ENCODE measurements at regions not wholly inside any gene's neighbourhood (a gene's known extent, or its start where the extent isn't known, plus 50 kb on each side); places are given as distances from the start of the nearest gene placed in this dataset.
A peak's percentile ranks its signal among the peaks of the same experiment; 100 is the strongest.

GRCh38 chrX:51798701-51799100 is 55.5 kb downstream of the GSPT2 start:
- no peak for DNase-seq (ENCODE audit: low read depth)

GRCh38 chrX:51802917-51803688 is 59.9 kb downstream of the GSPT2 start:
- DNase-seq (ENCODE audit: low read depth), result peak; percentile 59

- peak; percentile 3 for DNase-seq (ENCODE audit: low read depth)
Observed at GRCh38 chrX:51803833-51804232, 60.6 kb downstream of the GSPT2 start.

- DNase-seq (ENCODE audit: low read depth), result no peak
Observed at GRCh38 chrX:51804741-51805140, 61.5 kb downstream of the GSPT2 start.

GRCh38 chrX:51813886-51814460 is 70.7 kb downstream of the GSPT2 start:
- DNase-seq (ENCODE audit: low read depth), result no peak

- DNase-seq (ENCODE audit: low read depth), result no peak
Observed at GRCh38 chrX:51824061-51824460, 69.4 kb upstream of the MAGED1 start.

- peak; percentile 10 for DNase-seq (ENCODE audit: low read depth)
Observed at GRCh38 chrX:51825436-51825835, 68.0 kb upstream of the MAGED1 start.

- DNase-seq (ENCODE audit: low read depth), result no peak
Observed at GRCh38 chrX:51834076-51834475, 59.3 kb upstream of the MAGED1 start.

- DNase-seq (ENCODE audit: low read depth), result no peak
Observed at GRCh38 chrX:51836823-51837222, 56.6 kb upstream of the MAGED1 start.

- DNase-seq (ENCODE audit: low read depth), result no peak
Observed at GRCh38 chrX:51837451-51837850, 56.0 kb upstream of the MAGED1 start.

GRCh38 chrX:51837921-51838320 is 55.5 kb upstream of the MAGED1 start:
- DNase-seq (ENCODE audit: low read depth), result peak; percentile 69
